H1 (cell line): ENCODE measurements at regions not wholly inside any gene's neighbourhood (a gene's known extent, or its start where the extent isn't known, plus 50 kb on each side); places are given as distances from the start of the nearest gene placed in this dataset.
"Not testable (repeated sequence)": the region's sequence is repeated elsewhere in the genome, so short reads cannot be mapped to it uniquely, and the experiment has no call there.

ENCODE experiments used
- CTCF ChIA-PET: fragments of 300-600 bp; sonication (Branson Sonifier 250); formaldehyde crosslinking; loops from one replicate; lab custom pipeline; 2021; ENCODE audit not compliant: partially characterized antibody; lab: Charles Lee
- POLR2A ChIA-PET: fragments of 300-600 bp; sonication (Branson Sonifier 250); formaldehyde crosslinking; loops from one replicate; lab custom pipeline; 2021; ENCODE audit warnings: inconsistent platforms; ENCODE audit not compliant: partially characterized antibody; lab: Charles Lee
- DNase-seq, 2 experiments: peaks; one replicate each; pipeline versions ENCODE4 v3.0.0 to v3.0.0-alpha.2; 2010 to 2022; ENCODE audit warnings: low spot score in 2 of 2, low read depth in 1 of 2, mixed read lengths in 1 of 2
- FAIRE-seq: peaks from 2 replicates; lab custom pipeline; 2011; peaks lifted over from hg19 to GRCh38; lab: Jason Lieb, UNC
- H2AFZ ChIP-seq: 2 replicates; pipeline ENCODE4 v1.8.1; 2012; ENCODE audit warnings: low read length, inconsistent platforms
- H2AK5ac ChIP-seq: 2 replicates; pipeline ENCODE4 v1.6.1; 2013; ENCODE audit warnings: low read depth, low read length
- H2BK120ac ChIP-seq: replicated peaks from 2 replicates; pipeline ENCODE3; 2013; ENCODE audit warnings: low read depth, low read length, inconsistent platforms
- H2BK12ac ChIP-seq: 2 replicates; pipeline ENCODE4 v1.6.1; 2013; ENCODE audit warnings: low read depth, low read length
- H2BK15ac ChIP-seq: 2 replicates; pipeline ENCODE4 v1.6.1; 2013; ENCODE audit warnings: low read length
- H2BK20ac ChIP-seq: 2 replicates; pipeline ENCODE4 v1.6.1; 2013; ENCODE audit warnings: low read length
- H2BK5ac ChIP-seq: 2 replicates; pipeline ENCODE4 v1.6.1; 2013; ENCODE audit warnings: low read depth, low read length
- H3K14ac ChIP-seq: 2 replicates; pipeline ENCODE4 v1.6.1; 2013; ENCODE audit warnings: inconsistent platforms; ENCODE audit not compliant: insufficient read length
- H3K18ac ChIP-seq: 2 replicates; pipeline ENCODE4 v1.6.1; 2013; ENCODE audit warnings: low read length; ENCODE audit errors: extremely low read depth
- H3K23ac ChIP-seq: 2 replicates; pipeline ENCODE4 v1.6.1; 2013; ENCODE audit warnings: inconsistent platforms; ENCODE audit not compliant: insufficient read length
- H3K23me2 ChIP-seq: 2 replicates; pipeline ENCODE4 v1.6.1; 2013; ENCODE audit warnings: low read depth, low read length
- H3K27ac ChIP-seq: 2 replicates; pipeline ENCODE4 v1.6.1; 2011; ENCODE audit warnings: low read depth, low read length, inconsistent platforms
- H3K27me3 ChIP-seq, 4 experiments: replicated peaks in 1 of 4; 1 replicate in 1 of 4; 2 replicates in 3 of 4; pipeline versions ENCODE4 v1.6.1 to v1.8.1; 2011 to 2013; ENCODE audit warnings: low read length in 3 of 4, mild to moderate bottlenecking in 3 of 4, inconsistent platforms in 2 of 4, mixed read lengths in 2 of 4, moderate library complexity in 1 of 4; ENCODE audit not compliant: control insufficient read depth in 3 of 4, insufficient read depth in 3 of 4; ENCODE audit errors: extremely low read depth in 1 of 4
- H3K36me3 ChIP-seq, 4 experiments: 2 replicates each; pipeline versions ENCODE4 v1.6.1 to v1.8.1; 2011 to 2013; ENCODE audit warnings: mild to moderate bottlenecking in 4 of 4, low read length in 3 of 4, moderate library complexity in 2 of 4, control low read depth in 1 of 4, inconsistent platforms in 1 of 4; ENCODE audit not compliant: insufficient read depth in 4 of 4, control insufficient read depth in 2 of 4
- H3K4ac ChIP-seq: replicated peaks from 2 replicates; pipeline ENCODE3; 2013; ENCODE audit warnings: low read length, low read depth, mixed read lengths, inconsistent platforms; ENCODE audit not compliant: insufficient read length
- H3K4me1 ChIP-seq, 4 experiments: replicated peaks in 1 of 4; 1 replicate in 1 of 4; 2 replicates in 3 of 4; pipeline versions ENCODE4 v1.6.1 to v1.8.1; 2011 to 2013; ENCODE audit warnings: low read length in 3 of 4, inconsistent platforms in 2 of 4, mixed read lengths in 1 of 4; ENCODE audit not compliant: insufficient read depth in 4 of 4, control insufficient read depth in 3 of 4
- H3K4me2 ChIP-seq, 2 experiments: 2 replicates each; pipeline versions ENCODE4 v1.6.1 to v1.8.1; 2011 to 2013; ENCODE audit warnings: low read depth in 2 of 2, low read length in 2 of 2, control low read depth in 1 of 2, inconsistent platforms in 1 of 2, mild to moderate bottlenecking in 1 of 2; ENCODE audit not compliant: insufficient read depth in 1 of 2
- H3K4me3 ChIP-seq, 4 experiments: fragments of 200-600, 300-600 bp in 1 of 4; sonication (generic), shearing (Covaris generic), sonication (Bioruptor Twin) in 1 of 4; 2 replicates each; pipeline versions ENCODE4 v1.5.1 to v1.8.1; 2011 to 2016; ENCODE audit warnings: low read length in 4 of 4, low read depth in 3 of 4, control low read depth in 2 of 4, inconsistent platforms in 2 of 4, mild to moderate bottlenecking in 2 of 4, mixed read lengths in 1 of 4, moderate library complexity in 1 of 4; ENCODE audit not compliant: insufficient read depth in 2 of 4; ENCODE audit errors: extremely low read depth in 1 of 4
- H3K56ac ChIP-seq: replicated peaks from 2 replicates; pipeline ENCODE3; 2013; ENCODE audit warnings: low read depth, mild to moderate bottlenecking, mixed read lengths, low read length, inconsistent platforms; ENCODE audit not compliant: insufficient read length
- H3K79me1 ChIP-seq: 2 replicates; pipeline ENCODE4 v1.6.1; 2013; ENCODE audit warnings: low read depth, low read length, control low read depth
- H3K79me2 ChIP-seq, 2 experiments: 2 replicates each; pipeline versions ENCODE4 v1.6.1 to v1.8.1; 2012 to 2013; ENCODE audit warnings: low read length in 2 of 2, mild to moderate bottlenecking in 2 of 2, inconsistent platforms in 1 of 2; ENCODE audit not compliant: insufficient read depth in 2 of 2, control insufficient read depth in 1 of 2
- H3K9ac ChIP-seq, 4 experiments: replicated peaks in 1 of 4; 1 replicate in 1 of 4; 2 replicates in 3 of 4; pipeline versions ENCODE4 v1.6.1 to v1.8.1; 2011 to 2013; ENCODE audit warnings: low read depth in 3 of 4, low read length in 3 of 4, control low read depth in 2 of 4, mild to moderate bottlenecking in 2 of 4, moderate library complexity in 2 of 4, inconsistent platforms in 1 of 4; ENCODE audit errors: extremely low read depth in 1 of 4
- H3K9me3 ChIP-seq, 2 experiments: 2 replicates each; pipeline versions ENCODE4 v1.6.1 to v1.8.1; 2012 to 2013; ENCODE audit warnings: mild to moderate bottlenecking in 2 of 2, moderate library complexity in 2 of 2, control low read depth in 1 of 2, inconsistent platforms in 1 of 2, low read depth in 1 of 2, low read length in 1 of 2, mixed read lengths in 1 of 2; ENCODE audit not compliant: insufficient read depth in 2 of 2
- H4K20me1 ChIP-seq, 2 experiments: replicated peaks in 1 of 2; 2 replicates each; pipeline versions ENCODE3 to v1.8.1; 2011 to 2013; ENCODE audit warnings: inconsistent platforms in 2 of 2, low read length in 2 of 2, mild to moderate bottlenecking in 1 of 2; ENCODE audit not compliant: insufficient read depth in 2 of 2, control insufficient read depth in 1 of 2
- H4K5ac ChIP-seq: 2 replicates; pipeline ENCODE4 v1.6.1; 2013; ENCODE audit warnings: low read length, low read depth, mixed read lengths, inconsistent platforms; ENCODE audit not compliant: insufficient read length
- H4K8ac ChIP-seq: 2 replicates; pipeline ENCODE4 v1.8.0; 2013; ENCODE audit warnings: mild to moderate bottlenecking, moderate library complexity, low read length, inconsistent platforms; ENCODE audit not compliant: insufficient read depth; ENCODE audit errors: extremely low read depth
- H4K91ac ChIP-seq: replicated peaks from 2 replicates; pipeline ENCODE3; 2013; ENCODE audit warnings: low read length, mixed read lengths, inconsistent platforms; ENCODE audit not compliant: insufficient read length
- ASH2L ChIP-seq: fragments of 200-600, 300-600 bp; sonication (generic); IDR thresholded peaks from one replicate; pipeline ENCODE4 v1.7.1; 2017; ENCODE audit warnings: low read length
- CREB1 ChIP-seq: IDR thresholded peaks from 2 replicates; pipeline ENCODE4 v1.6.1; 2012; ENCODE audit warnings: inconsistent platforms
- EGR1 ChIP-seq: IDR thresholded peaks from 2 replicates; pipeline ENCODE4 v1.6.1; 2011; ENCODE audit warnings: low read depth, low read length, borderline replicate concordance
- EP300 ChIP-seq, 2 experiments: IDR thresholded peaks; 1 replicate in 1 of 2; 2 replicates in 1 of 2; pipeline ENCODE4 v1.6.1; 2011 to 2012; ENCODE audit warnings: low read depth in 2 of 2, low read length in 2 of 2, mild to moderate bottlenecking in 2 of 2, borderline replicate concordance in 1 of 2, inconsistent platforms in 1 of 2, moderate library complexity in 1 of 2
- GABPA ChIP-seq: IDR thresholded peaks from 2 replicates; pipeline ENCODE4 v1.6.1; 2011; ENCODE audit warnings: mild to moderate bottlenecking, low read length, moderate library complexity, borderline replicate concordance; ENCODE audit not compliant: insufficient read depth
- JUND ChIP-seq: IDR thresholded peaks from 2 replicates; pipeline ENCODE4 v1.6.1; 2011; ENCODE audit warnings: mild to moderate bottlenecking, improper control_type of control experiment, low read length
- KDM1A ChIP-seq: fragments of 200-600, 300-600 bp; sonication (generic); IDR thresholded peaks from 2 replicates; pipeline ENCODE4 v1.7.1; 2016; ENCODE audit warnings: mild to moderate bottlenecking, low read length, borderline replicate concordance
- MAX ChIP-seq: IDR thresholded peaks from 2 replicates; pipeline ENCODE4 v1.6.1; 2012; ENCODE audit warnings: inconsistent platforms
- RAD21 ChIP-seq, 2 experiments: IDR thresholded peaks in 1 of 2; conservative IDR thresholded peaks in 1 of 2; 2 replicates each; pipeline ENCODE4 v1.6.1; 2011; ENCODE audit warnings: low read depth in 2 of 2, low read length in 2 of 2, improper control_type of control experiment in 1 of 2, inconsistent platforms in 1 of 2, mild to moderate bottlenecking in 1 of 2, moderate library complexity in 1 of 2
- SP1 ChIP-seq: IDR thresholded peaks from 2 replicates; pipeline ENCODE4 v1.6.1; 2011; ENCODE audit warnings: low read depth, low read length
- TEAD4 ChIP-seq: IDR thresholded peaks from 2 replicates; pipeline ENCODE4 v1.6.1; 2012; ENCODE audit warnings: low read depth, low read length, inconsistent platforms, mixed read lengths
- YY1 ChIP-seq: IDR thresholded peaks from 2 replicates; pipeline ENCODE4 v1.6.1; 2011; ENCODE audit warnings: low read depth, mild to moderate bottlenecking, low read length
- WGBS, 2 experiments: shearing (Covaris generic) in 1 of 2; methylation state at CpG; one replicate each; pipeline versions ENCODE4 v1.1.6 to v1.1.7; 2013 to 2015; ENCODE audit warnings: low lambda C conversion rate in 2 of 2, mixed read lengths in 2 of 2, inconsistent platforms in 1 of 2, low coverage in 1 of 2, missing lambda C conversion rate in 1 of 2; ENCODE audit not compliant: insufficient replicate concordance in 2 of 2, insufficient coverage in 1 of 2, insufficient read length in 1 of 2; ENCODE audit errors: extremely low coverage in 1 of 2, missing lambda C conversion rate in 1 of 2; 5-methylcytosine and 5-hydroxymethylcytosine counted together

- H3K56ac ChIP-seq, H3K14ac ChIP-seq, H3K9me3 ChIP-seq, H3K18ac ChIP-seq, H2BK20ac ChIP-seq, H4K91ac ChIP-seq, H3K36me3 ChIP-seq, H3K79me1 ChIP-seq, H4K5ac ChIP-seq, H3K79me2 ChIP-seq, H2AFZ ChIP-seq, H2BK5ac ChIP-seq, H2AK5ac ChIP-seq, H4K8ac ChIP-seq, H2BK120ac ChIP-seq, H3K27ac ChIP-seq, H2BK15ac ChIP-seq, H3K23ac ChIP-seq, H2BK12ac ChIP-seq, H4K20me1 ChIP-seq, H3K4ac ChIP-seq, H3K9ac ChIP-seq: not testable (repeated sequence)
- WGBS, 2 experiments: 2% methylated on average over 36 of the region's 38 CpGs; no CpG with 5 or more reads in 1 of the 2 experiments
- Histone ChIP-seq H3K4me2 (peak overlapping the region; percentile 62 to 66), H3K27me3 (peaks cover 30 to 67% (median 61%) of the 10 kb centered on the region in 4 experiments), H3K23me2 (peaks cover 14% of the 10 kb centered on the region; the same call in 1 of the 2 replicates), H3K4me1 (peaks cover 3 to 25% (median 9%) of the 10 kb centered on the region in 4 experiments), H3K4me3 (peak overlapping the region in 2 of 4 experiments; percentile 14 to 68; a peak in 4 of 8 replicates)
- ChIA-PET CTCF (interaction anchor here (0.6 to 6.2 kb wide), 17 partner anchors 9 to 825 kb away, joined by 3 to 28 read pairs (median 3); partner anchors contain the start of gene LRRC37A3), POLR2A (interaction anchor here (2.5 kb wide), 1 partner anchor 272 kb away, joined by 10 read pairs; the partner anchor contains the start of gene DDX5)
- FAIRE-seq (peak; percentile 87), DNase-seq (peak; percentile 58 to 92)
- TF ChIP-seq RAD21 (IDR thresholded peaks at IDR 0.05 in 1 of 2, conservative IDR thresholded peaks at IDR 0.05 in 1 of 2; ENCODE audit: low read depth in 2 of 2, low read length in 2 of 2) (peak; percentile 56 to 69), SP1 (0 out of 2 replicates have a peak, but pooled peaks have one; percentile 16), YY1 (peak; percentile 54; the same call in 1 of the 2 replicates), EGR1 (0 out of 2 replicates have a peak, but pooled peaks have one; percentile 5), ASH2L (peak; percentile 25), CREB1 (peak; percentile 28; the same call in 1 of the 2 replicates), KDM1A (0 out of 2 replicates have a peak, but pooled peaks have one; percentile 17), MAX (peak; percentile 44; the same call in 1 of the 2 replicates), JUND (peak; percentile 31; the same call in 1 of the 2 replicates), TEAD4 (0 out of 2 replicates have a peak, but pooled peaks have one; percentile 1), EP300 (IDR thresholded peaks at IDR 0.05; ENCODE audit: borderline replicate concordance in 1 of 2, low read depth in 2 of 2, low read length in 2 of 2) (peak in 1 of 2 experiments; percentile 39; a peak in 1 of 3 replicates), GABPA (peak; percentile 72; the same call in 1 of the 2 replicates)
These were observed 114.8 kb upstream of the SMURF2 start for GRCh38 chr17:64776720-64777414.
